Right ventricle myocardium superior (tissue), 1 donor: ENCODE measurements at regions not wholly inside any gene's neighbourhood (a gene's known extent, or its start where the extent isn't known, plus 50 kb on each side); places are given as distances from the start of the nearest gene placed in this dataset.

Experiments
- ATAC-seq: fragments of 200-7000 bp; cut with Tn5 transposase; one replicate; pipeline ENCODE4 v1.9.1; 2020; ENCODE audit warnings: mild to moderate bottlenecking; ENCODE audit not compliant: poor library complexity
- DNase-seq: peaks from one replicate; pipeline ENCODE4 v3.0.0-alpha.2; 2020
- intact Hi-C: fragments of 100-400 bp; cut with DNase I; formaldehyde crosslinking; loops from one replicate; pipeline ENCODE4 v1.11.2; 2022
- donor health status: DM: no; HTN: yes; CAD: no; lungs with severe emphysema.

DNA sequence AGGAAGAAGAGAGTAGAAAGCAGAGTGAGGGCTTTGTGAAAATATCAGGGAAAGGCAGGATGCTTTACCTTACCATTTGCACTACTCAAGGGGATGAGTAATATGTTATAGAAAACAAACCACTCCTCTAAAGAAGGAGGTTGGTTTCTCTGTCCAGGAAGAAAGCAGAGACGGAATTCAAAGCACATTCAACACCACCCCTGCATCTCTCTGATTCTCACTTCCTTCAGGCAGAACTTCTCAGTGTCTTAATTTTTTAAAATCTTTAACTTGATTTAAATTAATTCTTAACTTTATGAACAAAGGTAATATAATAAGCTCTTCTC, 82.4 kb downstream of the NR2F2 start:
- intact Hi-C loops = no loop called here
- ATAC-seq = no peak
- DNase-seq = no peak

DNA sequence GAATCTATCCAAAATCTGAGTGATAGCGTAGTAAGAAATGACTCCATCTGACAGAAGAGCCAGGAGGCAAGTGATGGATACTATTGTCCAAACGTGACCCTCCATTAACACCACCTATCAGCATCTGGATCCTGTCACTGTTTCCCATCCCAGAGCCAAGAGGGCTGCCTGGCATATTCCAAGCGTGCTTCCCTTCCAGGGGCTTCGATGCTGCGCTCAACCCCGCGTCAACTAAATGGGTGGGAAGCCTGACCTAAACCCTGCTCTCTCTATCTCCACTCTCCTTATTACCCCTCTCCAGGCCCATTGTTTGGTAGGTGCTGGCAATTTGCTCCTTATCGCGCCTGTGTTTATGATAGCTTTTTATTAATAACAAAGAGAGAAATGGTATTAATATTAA, 83.2 kb downstream of the NR2F2 start:
- intact Hi-C loops = no loop called here

DNA sequence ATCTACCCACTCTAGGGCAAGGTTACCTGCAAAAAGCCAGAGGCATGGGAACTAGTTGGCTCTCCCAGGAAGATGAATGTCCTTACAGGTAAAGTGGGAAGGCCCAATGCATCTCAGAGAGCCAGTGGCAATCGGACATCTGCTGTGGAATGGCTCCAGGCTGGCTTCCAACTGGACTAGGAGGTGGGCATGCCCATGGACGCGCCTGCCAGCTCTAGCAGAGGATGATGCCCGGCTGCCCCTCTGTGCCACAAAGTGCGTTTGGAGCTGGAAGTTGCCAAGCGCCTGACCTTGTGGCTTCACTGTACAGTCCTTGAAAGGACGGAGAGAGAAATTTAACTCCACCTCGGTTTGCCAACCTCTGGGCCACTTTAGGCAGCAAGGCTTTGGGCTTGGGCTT, 84.4 kb downstream of the NR2F2 start:
- no peak for DNase-seq
- no peak for ATAC-seq

More for the DNA sequence above, 83.2 kb downstream of the NR2F2 start:
- DNase-seq = no peak
- ATAC-seq = no peak

DNA sequence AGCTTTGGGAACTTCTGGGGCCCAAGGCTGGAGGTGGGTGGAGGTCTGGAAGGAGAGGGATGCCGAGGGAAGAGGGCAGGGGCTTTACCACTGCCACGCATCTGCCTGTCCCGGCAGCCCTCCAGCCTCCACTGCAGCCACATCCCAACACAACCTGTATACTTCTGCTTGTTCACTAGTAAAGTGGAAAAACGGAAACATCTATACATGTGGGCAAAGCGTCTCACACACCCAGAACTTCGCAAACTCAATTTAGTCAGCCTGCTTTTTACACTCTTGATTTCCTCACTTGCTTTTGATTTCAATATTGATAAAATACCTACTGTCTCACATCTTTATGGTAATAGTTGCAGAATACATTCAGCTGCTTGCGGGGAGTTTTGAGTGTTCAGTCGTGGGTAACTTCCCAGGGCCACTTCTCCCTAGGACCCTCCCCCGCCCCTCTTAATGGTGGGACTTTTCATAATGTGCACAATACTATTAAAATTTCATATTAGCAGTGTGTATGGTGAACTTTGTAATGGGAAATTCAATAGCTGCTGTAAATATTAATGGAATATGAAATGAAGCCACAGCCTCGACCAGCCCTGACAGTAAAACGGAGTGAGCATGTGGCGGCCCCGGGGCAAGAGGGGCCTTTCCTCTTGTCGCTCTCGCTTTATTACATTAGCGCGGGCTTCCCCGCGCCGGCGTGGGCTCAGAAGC, 85.2 kb downstream of the NR2F2 start:
- ATAC-seq = no peak
- intact Hi-C loops = no loop called here
- DNase-seq = no peak

More for the DNA sequence above, 84.4 kb downstream of the NR2F2 start:
- intact Hi-C loops = no loop called here

DNA sequence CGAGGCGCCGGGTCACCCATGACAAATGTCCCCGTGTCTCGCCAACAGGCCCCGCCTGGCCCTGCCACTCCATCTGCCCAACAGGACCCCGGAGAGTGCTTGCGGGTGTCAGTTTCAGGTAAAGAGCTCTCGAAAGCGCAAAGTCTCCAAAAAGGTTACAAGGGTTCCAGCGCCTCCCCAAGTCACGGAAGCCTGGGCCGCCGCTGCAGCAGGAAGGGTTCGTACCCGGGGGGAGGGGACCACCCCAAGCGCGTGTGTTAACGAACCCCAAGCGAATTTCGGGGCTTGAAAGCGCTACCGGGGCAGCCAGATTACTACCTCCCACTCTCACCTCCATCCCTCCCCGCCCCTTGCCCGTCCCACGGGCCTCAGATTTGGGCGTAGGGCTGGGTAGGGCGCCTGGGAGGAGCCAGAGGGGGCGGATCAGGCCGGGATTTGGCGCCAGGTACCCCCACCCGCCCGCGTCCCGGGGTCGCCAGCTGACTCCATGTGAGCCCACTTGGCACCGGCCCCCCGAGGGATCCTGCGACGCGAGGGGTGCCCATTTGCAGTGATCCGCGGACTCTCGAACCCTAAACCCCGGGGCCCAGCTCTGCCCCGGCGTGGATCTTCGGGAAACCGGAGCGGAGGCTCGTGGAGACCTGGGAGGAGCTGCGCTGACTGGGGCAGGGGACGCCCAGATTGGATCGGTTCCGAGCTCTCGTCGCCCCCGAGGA, 85.9 kb downstream of the NR2F2 start:
- intact Hi-C loops = no loop called here
- no peak for DNase-seq
- no peak for ATAC-seq

DNA sequence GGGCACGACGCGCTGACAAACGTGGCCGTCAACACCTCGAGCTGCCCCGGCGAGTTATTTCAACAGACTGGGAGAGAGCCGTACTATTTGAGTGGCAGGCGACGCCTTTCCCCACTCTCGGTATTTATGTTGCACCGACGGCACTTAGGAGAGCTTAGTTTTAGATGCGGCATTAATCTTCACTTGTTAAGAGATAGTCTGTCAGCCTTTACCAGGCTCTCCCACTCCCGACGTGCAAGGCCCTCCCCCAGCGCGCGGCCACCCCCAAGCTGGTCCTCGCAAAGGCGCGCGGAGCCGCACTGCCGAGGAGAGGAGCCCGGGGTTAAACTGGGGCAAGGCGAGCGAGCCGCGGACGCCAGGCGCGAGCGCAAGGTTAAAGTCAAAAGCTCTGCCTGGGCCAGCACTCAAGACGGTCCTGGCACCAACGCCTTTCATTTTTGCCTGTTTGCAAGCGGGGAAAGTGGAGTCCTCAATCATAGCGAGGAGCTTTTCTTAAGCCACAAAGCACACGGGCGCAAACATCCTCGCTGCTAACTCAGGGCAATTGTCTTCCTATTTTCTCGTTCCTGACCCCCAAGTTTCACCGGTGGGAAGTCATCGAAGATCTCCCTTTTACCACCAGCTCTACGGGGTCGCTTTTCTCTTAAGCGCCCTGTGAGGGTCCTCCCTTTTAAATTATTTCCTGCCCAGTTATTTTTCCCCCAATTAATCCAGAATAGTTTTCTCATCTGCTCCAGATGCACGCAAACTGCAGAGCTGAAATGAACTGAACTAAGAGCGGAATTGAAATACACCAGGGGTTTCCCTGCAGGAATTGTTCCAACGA, 86.6 kb downstream of the NR2F2 start:
- no peak for DNase-seq
- intact Hi-C loops = no loop called here
- ATAC-seq = peak; percentile 39

DNA sequence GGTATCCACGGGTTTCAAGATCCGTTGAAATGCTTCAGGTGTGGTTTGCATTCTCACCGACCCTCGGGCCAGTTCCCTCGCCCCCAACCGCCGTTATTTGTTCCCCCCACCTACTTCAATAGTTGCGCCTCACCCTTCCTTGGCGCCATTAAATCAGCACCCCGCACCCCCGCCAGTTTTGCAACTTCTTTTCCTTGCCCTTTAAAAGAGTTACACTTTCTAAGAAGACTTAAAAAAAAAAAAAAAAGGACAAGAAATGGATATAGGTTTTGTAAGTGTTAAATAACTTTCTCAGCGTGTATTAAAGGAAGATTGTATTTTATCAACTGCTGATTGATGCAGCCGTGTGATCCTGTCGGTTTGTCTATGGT, 87.2 kb downstream of the NR2F2 start:
- ATAC-seq = no peak
- intact Hi-C loops = no loop called here

DNA sequence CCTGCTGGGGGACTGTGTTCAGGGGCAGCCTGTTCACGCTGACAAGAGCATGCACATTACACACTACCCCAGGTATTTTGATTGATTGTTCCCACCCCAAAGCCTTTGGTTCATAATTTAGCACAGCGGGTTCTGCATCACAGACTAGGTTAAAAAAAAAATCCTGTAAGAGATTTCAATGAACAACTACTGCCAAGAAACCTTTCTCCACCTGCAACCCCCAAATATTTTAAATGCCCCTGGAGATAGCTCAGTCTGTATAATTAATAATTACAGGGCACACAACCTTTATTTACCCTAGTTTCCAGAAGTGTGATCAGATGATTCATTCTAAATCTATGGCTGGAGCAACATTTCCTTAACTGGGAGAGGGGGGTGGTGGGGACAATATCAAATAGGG, 87.6 kb downstream of the NR2F2 start:
- intact Hi-C loops = no loop called here
- ATAC-seq (no peak), DNase-seq (no peak)

More for the DNA sequence above, 87.2 kb downstream of the NR2F2 start:
- DNase-seq = no peak

DNA sequence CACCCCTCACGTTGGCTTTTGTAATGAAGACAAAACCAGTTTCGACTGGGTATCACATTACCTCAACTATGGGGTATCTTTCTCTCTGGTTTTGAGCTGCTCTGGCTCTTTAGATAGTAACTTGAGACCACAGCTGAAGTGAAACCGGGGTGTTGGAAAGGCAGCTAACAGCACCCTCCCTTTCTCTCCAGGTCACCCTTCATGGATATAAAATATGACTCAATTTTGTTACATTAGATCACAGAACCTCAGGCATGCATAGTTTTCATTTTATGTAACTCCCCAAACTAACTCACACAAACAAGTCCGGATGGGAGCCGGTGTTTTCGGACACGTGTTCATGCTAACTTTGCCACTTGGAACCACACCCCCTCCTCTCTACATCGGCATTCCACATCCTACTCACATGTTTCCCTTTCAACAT, 90.7 kb downstream of the NR2F2 start:
- intact Hi-C loops = no loop called here
- no peak for ATAC-seq

DNA sequence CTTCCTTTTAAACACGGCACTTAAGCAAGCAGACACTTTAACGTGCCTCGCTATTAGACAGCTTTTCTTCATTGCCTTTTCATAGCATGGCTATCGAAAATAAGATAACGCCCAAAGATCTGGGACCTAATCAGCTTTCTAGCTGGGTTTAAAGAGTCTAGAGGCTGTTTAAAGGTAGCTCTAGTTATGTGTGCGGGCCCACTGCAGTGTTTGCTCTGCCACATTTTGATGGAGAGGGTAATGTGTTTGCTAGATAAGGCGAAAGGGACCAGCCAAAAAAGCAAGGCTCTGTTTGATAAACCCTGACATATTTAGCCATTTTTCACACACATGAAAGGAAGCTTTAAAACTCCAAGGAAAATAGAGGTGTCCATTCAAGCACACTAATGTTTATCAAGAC, 91.6 kb downstream of the NR2F2 start:
- no peak for DNase-seq
- intact Hi-C loops = no loop called here

More for the DNA sequence above, 90.7 kb downstream of the NR2F2 start:
- DNase-seq = no peak

DNA sequence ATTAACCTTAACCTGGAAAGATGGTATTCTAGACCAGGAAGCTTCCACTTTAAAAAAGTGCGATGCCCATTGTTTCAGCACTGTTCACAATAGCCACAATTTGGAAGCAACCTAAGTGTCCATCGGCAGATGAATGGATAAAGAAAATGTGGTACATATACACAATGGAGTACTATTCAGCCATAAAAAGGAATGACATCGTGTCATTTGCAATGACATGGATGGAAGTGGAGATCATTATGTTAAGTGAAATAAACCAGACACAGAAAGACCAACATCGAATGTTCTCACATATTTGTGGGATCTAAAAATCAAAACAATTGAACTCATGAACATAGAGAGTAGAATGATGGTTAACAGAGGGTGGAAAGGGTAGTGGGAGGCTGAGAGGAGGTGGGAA, 94.2 kb downstream of the NR2F2 start:
- intact Hi-C loops = no loop called here
- DNase-seq (no peak), ATAC-seq (no peak)

More for the DNA sequence above, 91.6 kb downstream of the NR2F2 start:
- ATAC-seq = no peak

DNA sequence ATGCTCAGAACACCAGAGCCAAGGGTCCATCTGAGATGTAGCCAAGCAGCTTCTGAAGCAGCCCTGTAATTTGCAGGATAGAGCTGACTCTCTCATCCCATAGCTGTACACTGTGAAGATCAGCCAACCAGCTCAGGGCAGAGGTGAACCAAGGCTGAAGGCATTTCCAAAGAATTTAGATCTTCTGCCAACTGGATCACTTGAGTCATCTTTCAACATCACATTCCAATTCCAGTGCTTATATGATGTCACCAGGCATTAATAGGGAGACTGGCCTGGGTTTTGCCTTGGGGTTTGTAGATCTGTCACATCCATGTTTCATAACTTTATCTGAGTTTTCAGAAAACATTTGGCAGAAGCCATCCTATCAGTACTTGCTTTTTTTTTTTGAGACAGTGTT, 98.2 kb downstream of the NR2F2 start:
- DNase-seq (no peak), ATAC-seq (peak; percentile 97)
- intact Hi-C loops = no loop called here

DNA sequence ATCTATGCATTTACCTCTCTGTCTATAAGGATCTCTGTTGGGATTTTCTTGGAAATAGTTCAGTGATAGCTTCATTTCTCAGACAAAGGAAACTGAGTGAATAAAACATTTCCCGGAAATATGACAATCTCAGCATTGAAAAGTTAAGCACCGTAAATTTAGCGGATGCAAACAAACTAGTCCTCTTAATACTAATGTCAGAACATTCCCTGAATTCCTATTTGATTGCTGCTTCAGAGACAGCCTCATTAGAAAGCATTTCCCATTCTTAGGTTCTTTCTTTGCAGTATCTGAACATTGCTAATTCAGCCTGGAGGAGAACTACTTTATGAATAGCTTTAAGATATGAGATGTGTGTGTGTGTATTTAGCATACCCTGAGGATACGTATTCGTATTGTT, 101.3 kb downstream of the NR2F2 start:
- ATAC-seq = no peak

DNA sequence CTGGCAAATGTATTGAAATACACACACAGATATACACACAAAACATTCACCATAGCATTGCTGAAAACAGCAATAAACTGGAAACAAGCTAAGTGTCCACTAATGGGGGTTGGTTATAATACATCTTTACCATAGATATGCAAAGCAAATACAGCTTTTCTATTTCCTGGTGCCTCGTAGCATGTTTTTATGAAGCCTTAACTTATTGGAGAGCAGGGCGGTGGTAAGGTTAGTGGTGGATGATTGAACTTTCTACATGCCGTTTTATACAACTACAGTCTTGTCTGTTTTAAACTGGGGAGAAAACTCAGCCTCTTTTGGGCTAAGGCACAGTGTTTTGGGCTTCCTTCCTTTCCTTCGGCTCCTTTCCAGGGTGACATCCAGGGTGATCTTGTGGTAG, 104.5 kb downstream of the NR2F2 start:
- intact Hi-C loops = no loop called here
- no peak for ATAC-seq
- no peak for DNase-seq

More for the DNA sequence above, 101.3 kb downstream of the NR2F2 start:
- intact Hi-C loops = no loop called here
- no peak for DNase-seq

DNA sequence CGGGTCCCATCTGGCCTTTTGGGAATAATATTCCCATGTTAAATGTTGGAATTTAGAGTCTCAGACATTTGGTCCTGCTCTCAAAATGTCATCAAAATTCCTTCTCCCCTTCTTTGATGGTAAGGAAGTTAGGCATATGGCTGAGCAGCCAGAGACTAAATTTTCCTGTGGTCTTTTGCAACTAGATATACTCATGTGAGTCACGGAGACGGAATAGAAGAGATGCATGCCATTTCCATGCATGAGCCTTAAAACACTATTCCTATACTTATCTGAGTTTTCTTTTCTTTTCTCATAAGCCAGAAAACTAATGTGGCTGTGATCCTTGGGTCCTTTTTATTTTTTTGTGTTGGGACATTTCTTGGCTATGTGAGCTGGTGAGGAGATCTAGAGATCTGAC, 105.3 kb downstream of the NR2F2 start:
- intact Hi-C loops = no loop called here
- no peak for DNase-seq
- no peak for ATAC-seq

DNA sequence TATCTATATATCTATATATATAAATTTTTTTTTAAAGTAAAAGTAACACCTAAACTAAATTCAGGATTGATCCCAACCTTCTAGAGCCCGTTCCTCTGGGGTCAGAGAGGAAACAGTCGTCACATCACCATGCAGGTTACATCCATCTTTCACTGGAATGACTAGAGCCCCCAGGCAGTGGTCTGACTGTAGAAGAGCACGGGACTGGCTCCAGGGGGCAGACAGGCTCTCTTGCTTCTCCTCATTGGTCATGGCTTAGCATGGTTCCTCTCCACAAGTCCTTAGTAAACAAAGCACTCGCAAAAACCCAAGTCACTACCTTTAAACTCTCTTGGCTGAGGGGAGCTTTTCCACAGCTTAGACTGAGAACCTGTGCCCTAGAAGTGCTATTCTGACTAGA, 110.5 kb downstream of the NR2F2 start:
- intact Hi-C loops = no loop called here
- DNase-seq = no peak
- no peak for ATAC-seq

DNA sequence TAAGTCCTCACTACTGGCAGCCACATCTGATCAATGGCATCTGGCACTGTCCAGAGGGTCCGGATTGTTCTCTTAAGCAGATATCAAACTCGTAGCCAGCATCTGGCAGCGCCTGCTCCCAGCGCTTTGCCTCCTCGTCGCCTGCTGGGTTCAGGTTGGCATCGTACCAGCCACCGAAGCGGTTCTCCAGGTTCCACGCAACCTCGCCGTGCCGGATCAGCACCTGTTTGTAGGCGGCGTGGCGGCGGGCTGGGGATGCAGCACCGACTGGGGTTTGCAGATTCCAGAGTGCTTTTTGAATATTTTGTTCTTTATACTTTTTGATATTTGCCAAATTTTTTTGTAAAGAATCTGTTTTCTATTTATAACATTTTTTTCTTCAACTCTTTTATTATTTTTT, 111.6 kb downstream of the NR2F2 start:
- intact Hi-C loops = no loop called here
- DNase-seq = peak; percentile 42

DNA sequence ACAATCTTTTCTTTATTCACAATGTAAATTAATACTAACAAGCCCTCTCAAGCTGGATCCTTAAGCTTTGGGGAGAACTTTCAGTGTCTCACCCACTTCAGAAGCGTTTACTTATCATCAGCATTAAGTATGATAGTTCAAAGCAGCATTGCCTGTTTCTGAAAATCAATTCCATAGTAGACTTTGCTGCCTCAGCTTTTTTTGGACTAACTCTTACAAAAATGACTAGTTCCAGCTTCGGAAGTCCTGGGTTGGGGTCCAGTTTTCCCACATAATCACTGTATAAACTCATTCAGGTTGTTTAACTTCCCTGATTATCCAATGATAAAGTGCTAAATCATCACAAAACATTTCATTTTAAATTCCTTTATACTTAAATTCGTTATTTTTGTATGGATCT, 114.4 kb downstream of the NR2F2 start:
- DNase-seq = no peak
- intact Hi-C loops = no loop called here
- no peak for ATAC-seq

More for the DNA sequence above, 111.6 kb downstream of the NR2F2 start:
- no peak for ATAC-seq

DNA sequence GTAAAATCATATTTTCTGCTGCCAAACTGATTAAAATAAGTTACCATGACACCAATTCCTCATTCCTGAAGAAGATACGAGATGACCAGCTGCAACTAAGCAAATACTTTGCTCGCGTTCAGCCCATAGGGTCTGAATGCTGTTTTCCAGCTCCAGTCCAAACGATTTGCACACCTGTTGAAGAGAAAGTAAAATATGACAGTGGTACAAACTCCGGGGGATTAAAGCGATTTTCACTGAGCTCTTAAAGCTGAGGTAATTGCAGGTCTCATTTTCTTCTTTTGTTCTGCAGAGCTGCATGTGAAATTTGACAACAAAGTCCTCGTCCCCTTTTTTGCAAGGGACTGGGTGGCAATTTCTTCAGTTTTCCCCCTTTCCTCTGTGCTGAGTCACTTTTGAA, 118.4 kb downstream of the NR2F2 start:
- DNase-seq = no peak
- no peak for ATAC-seq
- intact Hi-C loops = no loop called here

DNA sequence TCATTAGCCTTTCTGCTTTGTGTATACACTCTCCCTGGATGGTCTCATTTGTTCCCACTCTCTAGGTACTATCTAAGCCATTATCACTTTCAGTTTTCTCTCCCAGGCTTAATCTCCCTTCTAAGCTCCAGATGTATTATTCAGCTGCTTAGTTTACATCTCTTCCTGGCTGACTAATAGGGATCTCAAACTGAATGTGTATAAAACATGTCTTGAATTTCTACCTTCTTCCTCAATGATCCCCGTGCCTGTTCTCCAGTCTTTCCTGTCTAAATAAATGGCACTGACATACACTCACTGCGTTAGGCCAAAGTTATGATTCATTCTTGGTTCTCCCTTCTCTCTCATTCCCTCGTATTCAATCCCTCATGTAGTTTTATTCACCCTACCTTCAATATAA, 127.3 kb downstream of the NR2F2 start:
- DNase-seq = no peak
- intact Hi-C loops = no loop called here
- ATAC-seq = no peak
